Hematopoietic multipotent progenitor cell treated with erythropoietin and hydrocortisone succinate and interleukin-3 and kit ligand, for 6 days (in vitro differentiated cells): ENCODE measurements at regions not wholly inside any gene's neighbourhood (a gene's known extent, or its start where the extent isn't known, plus 50 kb on each side); places are given as distances from the start of the nearest gene placed in this dataset.
"Not testable (repeated sequence)": the region's sequence is repeated elsewhere in the genome, so short reads cannot be mapped to it uniquely, and the experiment has no call there.

Experiments used
- DNase-seq: peaks from one replicate; pipeline ENCODE4 v3.0.0-alpha.2; 2015

DNA sequence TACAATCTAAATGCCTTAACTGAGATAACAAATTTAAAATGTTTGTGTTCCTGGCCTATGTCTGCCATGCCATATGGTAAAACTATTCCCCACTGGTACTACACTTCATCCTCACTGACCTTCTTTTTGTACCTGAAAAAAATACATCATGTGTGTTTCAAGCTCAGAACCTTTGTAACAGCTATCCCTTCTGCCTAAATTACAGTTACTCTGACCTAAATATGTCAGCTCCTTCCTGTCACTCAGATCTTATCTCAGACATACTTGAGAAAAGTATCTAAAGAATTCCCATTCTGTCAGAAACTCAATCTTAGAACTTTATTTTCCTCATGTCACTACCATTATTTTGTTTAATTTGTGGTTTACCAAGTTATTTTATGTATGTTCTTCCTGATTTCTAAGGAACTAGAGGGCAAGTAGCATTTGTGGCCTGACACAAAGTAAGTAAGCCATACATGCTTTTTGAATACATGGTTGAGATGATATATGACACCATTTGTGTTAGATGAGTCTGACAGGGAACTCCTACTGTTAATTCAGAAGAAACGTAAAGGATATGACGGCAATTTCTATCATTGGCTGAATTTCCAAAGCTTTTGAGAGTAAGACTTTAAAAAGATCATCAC, 456.5 kb upstream of the NDST3 start:
- DNase-seq = no peak

- DNase-seq = no peak
Measured at GRCh38 chr4:117588771-117589170, 445.5 kb upstream of the NDST3 start.

DNA sequence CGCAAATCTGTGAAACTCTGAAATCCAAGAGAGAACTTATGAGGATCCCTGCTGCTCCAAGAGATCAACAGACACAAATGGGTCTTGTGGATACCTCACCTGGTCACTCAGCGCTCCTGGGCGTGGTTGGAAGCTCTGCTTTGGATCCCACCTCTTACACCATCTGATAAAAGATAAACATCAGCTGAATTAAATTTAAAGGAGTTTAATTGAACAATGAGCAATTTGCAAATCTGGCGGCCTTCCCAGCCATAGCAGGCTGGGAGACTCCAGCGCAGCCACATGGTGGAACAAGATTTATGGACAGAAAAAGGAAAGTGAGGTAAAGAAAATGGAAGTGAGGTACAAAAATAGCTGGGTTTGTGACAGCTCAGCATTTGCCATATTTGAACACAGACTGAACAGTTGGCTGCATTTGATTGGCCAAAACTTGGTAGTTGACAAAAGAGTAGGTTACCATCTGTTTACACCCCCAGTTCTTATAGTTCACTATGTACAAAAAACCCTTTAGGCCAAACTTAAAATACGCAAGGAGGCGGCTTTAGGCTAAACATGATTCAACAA, 437.3 kb upstream of the NDST3 start:
- DNase-seq = no peak

DNA sequence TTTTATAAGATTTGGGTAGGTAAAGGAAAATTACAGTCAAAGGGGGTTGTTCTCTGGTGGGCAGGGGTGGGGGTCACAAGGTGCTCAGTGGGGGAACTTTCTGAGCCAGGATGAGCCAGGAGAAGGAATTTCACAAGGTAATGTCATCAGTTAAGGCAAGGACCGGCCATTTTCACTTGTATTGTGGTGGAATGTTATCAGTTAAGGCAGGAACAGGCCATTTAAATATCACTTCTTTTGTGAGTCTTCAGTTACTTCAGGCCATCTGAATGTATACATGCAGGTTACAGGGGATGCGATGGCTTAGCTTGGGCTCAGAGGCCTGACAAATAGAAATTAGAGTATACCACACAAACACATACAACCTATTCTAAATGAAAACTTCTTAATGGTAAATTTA, 434.9 kb upstream of the NDST3 start:
- DNase-seq = not testable (repeated sequence)

DNA sequence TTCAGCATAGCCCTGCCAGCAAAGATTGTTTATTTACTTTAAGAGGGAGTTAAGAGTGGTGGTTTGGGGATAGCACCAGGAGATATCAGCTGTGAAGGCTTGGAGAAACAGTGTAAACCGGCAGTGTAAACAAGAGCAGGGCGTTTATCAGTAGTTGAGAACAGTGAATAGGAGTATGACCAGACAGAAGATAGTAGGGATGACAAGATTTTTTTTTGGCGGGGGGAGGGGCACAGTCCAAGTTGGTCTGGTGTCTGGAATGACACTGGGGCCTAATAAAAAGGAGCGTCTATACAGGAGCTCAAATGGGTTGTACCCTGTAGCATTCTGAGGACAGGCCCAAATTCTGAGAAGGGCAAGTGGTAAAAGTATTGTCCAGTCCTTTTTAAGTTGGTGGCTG, 433.4 kb upstream of the NDST3 start:
- DNase-seq = not testable (repeated sequence)

DNA sequence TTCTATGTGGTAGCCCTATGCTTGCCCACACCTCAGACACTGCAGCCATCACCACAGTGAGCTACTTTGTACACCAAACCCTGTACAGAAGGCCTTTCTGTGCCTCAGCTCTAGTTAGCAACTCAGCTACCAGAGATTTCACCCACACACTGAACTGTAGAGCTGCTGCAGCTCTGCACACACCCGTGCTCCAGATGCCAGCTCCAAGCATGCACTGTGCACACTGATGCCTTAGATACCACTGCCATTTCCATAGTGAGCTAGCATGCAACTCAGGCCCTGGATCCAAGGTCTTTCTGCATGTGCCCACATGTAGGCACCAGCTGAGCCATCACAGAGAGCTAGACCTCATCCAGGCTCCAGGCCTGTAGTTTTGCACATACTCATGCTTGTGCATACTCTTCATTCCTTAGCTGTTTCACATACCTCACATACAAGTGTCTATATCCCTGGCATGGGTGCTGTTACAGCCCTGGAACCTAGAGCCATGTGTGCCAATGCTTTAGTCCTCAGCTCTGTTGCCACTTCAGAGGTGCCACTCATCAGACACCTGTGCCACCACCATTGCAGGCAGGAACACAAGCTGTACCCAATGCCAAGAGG, 423.5 kb upstream of the NDST3 start:
- DNase-seq = no peak

- DNase-seq = no peak
Measured at GRCh38 chr4:117621673-117622072, 412.6 kb upstream of the NDST3 start.

DNA sequence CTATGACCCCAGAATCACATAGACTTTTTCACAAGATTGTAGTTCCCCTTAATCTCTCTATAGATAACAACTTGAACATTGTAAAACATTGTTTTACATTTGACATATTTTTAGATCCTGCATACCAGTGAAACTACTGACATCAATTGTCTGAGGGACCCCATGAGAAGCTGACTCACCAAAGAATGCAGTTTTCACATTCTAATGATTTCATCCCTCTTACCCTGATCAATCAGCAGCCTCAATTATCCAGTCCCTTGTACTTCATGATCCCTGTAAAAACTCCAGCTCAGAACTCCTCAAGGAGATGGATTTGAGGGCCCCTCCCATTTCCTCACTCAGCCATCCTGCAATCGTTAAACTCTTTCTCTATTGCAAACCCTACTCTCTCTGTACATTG, 411.0 kb upstream of the NDST3 start:
- no peak for DNase-seq

DNA sequence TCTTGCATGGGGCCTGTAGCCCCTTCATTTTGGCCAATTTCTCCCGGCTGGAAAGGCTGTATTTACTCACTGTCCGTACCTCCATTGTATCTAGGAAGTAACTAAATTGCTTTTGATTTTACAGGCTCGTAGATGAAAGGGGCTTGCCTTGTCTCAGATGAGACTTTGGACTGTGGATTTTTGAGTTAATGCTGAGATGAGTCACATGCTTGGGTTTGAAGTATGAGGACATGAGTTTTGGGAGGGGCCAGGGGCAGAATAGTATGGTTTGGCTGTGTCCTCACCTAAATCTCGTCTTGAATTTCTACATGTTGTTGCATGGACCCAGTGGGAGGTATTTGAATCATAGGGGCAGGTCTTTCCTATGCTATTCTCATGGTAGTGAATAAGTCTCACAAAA, 407.6 kb upstream of the NDST3 start:
- DNase-seq = no peak

GRCh38 chr4:117634716-117635115, 399.6 kb upstream of the NDST3 start:
- DNase-seq = no peak

DNA sequence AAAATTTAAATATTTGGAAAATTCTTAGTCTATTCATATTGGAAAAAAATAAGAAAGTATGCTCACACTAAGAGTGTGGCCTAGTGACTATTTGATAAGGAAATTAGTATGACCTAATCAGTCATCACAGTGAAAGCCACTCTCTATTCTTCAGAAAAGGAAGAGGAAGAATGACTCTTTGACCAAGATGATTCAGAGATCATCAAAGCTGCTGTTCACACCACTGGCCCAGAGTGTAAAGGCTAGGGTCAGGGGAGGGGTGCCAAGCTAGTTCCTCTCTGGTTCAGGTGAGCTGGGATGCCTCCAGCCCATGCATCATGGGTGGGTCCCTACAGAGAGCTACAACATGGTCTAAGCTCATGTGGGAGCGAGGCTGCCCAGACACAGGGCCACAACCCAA, 396.9 kb upstream of the NDST3 start:
- no peak for DNase-seq

GRCh38 chr4:117640836-117641235, 393.4 kb upstream of the NDST3 start:
- no peak for DNase-seq

- no peak for DNase-seq
Measured at GRCh38 chr4:117641519-117641918, 392.8 kb upstream of the NDST3 start.

DNA sequence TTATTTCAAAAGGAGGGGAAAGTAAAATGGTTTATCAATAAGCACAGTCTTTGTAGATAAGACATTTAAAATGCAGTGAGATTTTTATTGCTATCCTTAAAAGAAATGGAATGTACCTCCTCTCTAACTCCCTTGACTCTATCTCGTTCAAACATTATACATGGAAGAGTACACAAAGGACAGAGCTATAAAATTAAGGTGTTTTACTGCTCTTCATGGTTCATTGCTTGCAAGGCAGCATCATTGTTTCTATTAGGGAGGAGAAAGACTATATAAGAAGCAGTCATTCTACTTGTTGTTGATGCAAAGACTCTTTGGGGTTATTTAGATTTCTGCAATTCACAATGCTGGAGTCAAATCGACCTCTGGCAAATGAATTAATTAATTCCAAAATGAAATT, 380.2 kb upstream of the NDST3 start:
- DNase-seq = no peak

- no peak for DNase-seq
Measured at GRCh38 chr4:117660668-117661067, 373.6 kb upstream of the NDST3 start.

DNA sequence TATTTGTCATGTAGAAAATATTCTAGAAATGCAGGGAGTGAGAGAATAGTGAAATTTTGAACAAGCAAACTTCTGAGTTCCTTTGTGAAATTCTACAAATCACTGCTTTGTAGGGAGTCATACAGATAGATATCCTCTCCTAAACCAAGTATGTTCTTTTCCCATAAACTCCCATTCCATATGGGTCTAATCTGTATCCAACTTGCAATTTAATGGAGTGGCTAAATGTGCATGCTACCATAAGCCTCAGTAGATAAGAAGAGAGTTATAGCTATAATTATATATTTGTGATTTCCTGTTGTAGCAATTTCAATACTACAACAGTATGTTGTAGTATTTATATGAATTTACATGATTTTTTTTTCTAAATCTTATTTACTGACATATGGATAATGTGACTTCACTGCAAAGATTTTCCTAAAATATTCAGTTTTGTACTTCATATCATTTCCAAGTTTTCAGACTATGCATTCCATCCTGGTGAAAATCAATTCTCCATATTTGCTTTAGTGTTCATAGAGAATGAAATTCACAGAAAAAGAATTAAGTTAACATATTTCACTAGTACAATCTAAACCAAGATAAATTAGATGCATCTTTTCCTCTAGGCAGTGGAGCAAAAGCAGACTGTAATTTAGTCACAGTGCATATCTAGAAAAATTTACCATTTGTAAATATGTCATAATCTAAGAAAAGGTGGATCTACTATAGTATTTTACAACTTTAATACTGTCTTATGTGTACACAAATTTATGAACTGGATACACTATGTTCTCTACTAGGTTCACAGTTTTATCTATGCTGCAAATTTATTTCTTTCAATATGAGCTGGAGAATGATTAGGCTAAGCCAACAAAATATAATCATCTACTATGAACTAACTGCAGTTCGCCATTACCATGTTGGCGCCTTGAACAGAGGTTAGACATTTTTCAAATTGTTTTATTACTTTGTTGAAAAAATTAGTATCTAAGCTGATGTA, 372.9 kb upstream of the NDST3 start:
- DNase-seq = no peak

- no peak for DNase-seq
Measured at GRCh38 chr4:117664706-117665444, 369.4 kb upstream of the NDST3 start.

- DNase-seq = no peak
Measured at GRCh38 chr4:117676153-117676552, 358.1 kb upstream of the NDST3 start.

- no peak for DNase-seq
Measured at GRCh38 chr4:117678861-117679260, 355.4 kb upstream of the NDST3 start.

- no peak for DNase-seq
Measured at GRCh38 chr4:117691572-117692351, 342.5 kb upstream of the NDST3 start.

DNA sequence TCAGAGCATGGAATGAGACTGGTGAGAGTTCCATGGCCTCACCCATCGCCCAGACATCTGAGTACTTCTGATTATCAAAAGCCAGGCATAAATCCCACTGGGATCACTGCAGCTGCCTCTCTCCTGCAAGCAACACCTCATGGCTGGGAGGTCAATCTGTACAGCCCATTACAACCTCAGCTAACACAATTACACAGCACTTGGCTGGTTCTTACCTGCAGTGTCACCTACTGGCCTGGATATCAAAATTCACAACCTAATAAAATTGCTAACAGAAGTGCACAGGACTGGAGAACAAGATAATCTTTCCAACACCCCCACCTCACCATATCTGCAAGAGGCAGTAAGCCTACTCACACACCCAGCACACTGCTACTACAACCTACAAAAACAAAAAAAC, 341.7 kb upstream of the NDST3 start:
- DNase-seq = no peak

GRCh38 chr4:117699595-117699994, 334.7 kb upstream of the NDST3 start:
- DNase-seq = no peak
